ENCODE measurements at regions not wholly inside any gene's neighbourhood (a gene's known extent, or its start where the extent isn't known, plus 50 kb on each side); places are given as distances from the start of the nearest gene placed in this dataset.

GRCh38 chr18:34001376-34001775 lies 223.3 kb downstream of the NOL4 start:
- no peak overlapping the region for H3K4me3 ChIP-seq
- H4K20me1 ChIP-seq (ENCODE audit: insufficient read depth, poor library complexity, severe bottlenecking) = no peaks in the 10 kb centered on the region
- no peaks in the 10 kb centered on the region for H3K9me2 ChIP-seq (replicated peaks; ENCODE audit: insufficient read depth)
- H3K27me3 ChIP-seq = no peaks in the 10 kb centered on the region
- H3K79me2 ChIP-seq = no peaks in the 10 kb centered on the region
- no peak overlapping the region for H2AFZ ChIP-seq
- H3K4me1 ChIP-seq (ENCODE audit: insufficient read depth) = no peaks in the 10 kb centered on the region
- no peaks in the 10 kb centered on the region for H3K36me3 ChIP-seq (replicated peaks; ENCODE audit: insufficient read depth, low read depth)
- TF ChIP-seq CTCF (IDR thresholded peaks at IDR 0.05; ENCODE audit: poor library complexity) = no peak
- no peak for TF ChIP-seq EZH2 (IDR thresholded peaks at IDR 0.05; ENCODE audit: borderline replicate concordance)
- no peak for TF ChIP-seq EZH2phosphoT487 (IDR thresholded peaks at IDR 0.05; ENCODE audit: low read depth, severe bottlenecking, unreplicated experiment)
- H3K9me3 ChIP-seq (ENCODE audit: low read depth) = no peaks in the 10 kb centered on the region
- H3K4me2 ChIP-seq = no peak overlapping the region
- 96% methylated on average over 3 of the region's 3 CpGs for WGBS (ENCODE audit: low lambda C conversion rate, missing lambda C conversion rate)
- no peak overlapping the region for H3K27ac ChIP-seq
- DNase-seq (ENCODE audit: low spot score) = no peak

GRCh38 chr18:33987206-33987605 lies 237.5 kb downstream of the NOL4 start:
- Histone ChIP-seq H3K4me2 (no peak overlapping the region), H3K4me3 (no peak overlapping the region), H3K9me3 (ENCODE audit: low read depth) (no peaks in the 10 kb centered on the region), H3K36me3 (replicated peaks; ENCODE audit: insufficient read depth, low read depth) (no peaks in the 10 kb centered on the region), H3K9me2 (replicated peaks; ENCODE audit: insufficient read depth) (no peaks in the 10 kb centered on the region), H3K79me2 (no peaks in the 10 kb centered on the region), H3K4me1 (ENCODE audit: insufficient read depth) (no peaks in the 10 kb centered on the region), H3K27ac (no peak overlapping the region), H4K20me1 (ENCODE audit: insufficient read depth, poor library complexity, severe bottlenecking) (no peaks in the 10 kb centered on the region), H2AFZ (no peak overlapping the region), H3K27me3 (no peaks in the 10 kb centered on the region)
- TF ChIP-seq EZH2phosphoT487 (IDR thresholded peaks at IDR 0.05; ENCODE audit: low read depth, severe bottlenecking, unreplicated experiment) (no peak), EZH2 (IDR thresholded peaks at IDR 0.05; ENCODE audit: borderline replicate concordance) (no peak), CTCF (IDR thresholded peaks at IDR 0.05; ENCODE audit: poor library complexity) (no peak)
- no peak for DNase-seq (ENCODE audit: low spot score)
- WGBS (ENCODE audit: low lambda C conversion rate, missing lambda C conversion rate) = 83% methylated on average over 3 of the region's 3 CpGs

- H3K27me3 ChIP-seq = no peaks in the 10 kb centered on the region
- no peak overlapping the region for H3K4me3 ChIP-seq
- H3K9me3 ChIP-seq (ENCODE audit: low read depth) = no peaks in the 10 kb centered on the region
- H3K36me3 ChIP-seq (replicated peaks; ENCODE audit: insufficient read depth, low read depth) = no peaks in the 10 kb centered on the region
- no peak overlapping the region for H3K4me2 ChIP-seq
- H3K27ac ChIP-seq = no peak overlapping the region
- H3K79me2 ChIP-seq = no peaks in the 10 kb centered on the region
- 80% methylated on average over 2 of the region's 2 CpGs for WGBS (ENCODE audit: low lambda C conversion rate, missing lambda C conversion rate)
- no peak for DNase-seq (ENCODE audit: low spot score)
- no peaks in the 10 kb centered on the region for H4K20me1 ChIP-seq (ENCODE audit: insufficient read depth, poor library complexity, severe bottlenecking)
- no peaks in the 10 kb centered on the region for H3K4me1 ChIP-seq (ENCODE audit: insufficient read depth)
- TF ChIP-seq EZH2phosphoT487 (IDR thresholded peaks at IDR 0.05; ENCODE audit: low read depth, severe bottlenecking, unreplicated experiment) (no peak), CTCF (IDR thresholded peaks at IDR 0.05; ENCODE audit: poor library complexity) (no peak), EZH2 (IDR thresholded peaks at IDR 0.05; ENCODE audit: borderline replicate concordance) (no peak)
- H2AFZ ChIP-seq = no peak overlapping the region
- no peaks in the 10 kb centered on the region for H3K9me2 ChIP-seq (replicated peaks; ENCODE audit: insufficient read depth)
These were observed 241.6 kb downstream of the NOL4 start for GRCh38 chr18:33983126-33983525.

- Histone ChIP-seq H3K9me2 (replicated peaks; ENCODE audit: insufficient read depth) (no peaks in the 10 kb centered on the region), H3K36me3 (replicated peaks; ENCODE audit: insufficient read depth, low read depth) (no peaks in the 10 kb centered on the region), H3K4me3 (no peak overlapping the region), H3K4me2 (no peak overlapping the region), H3K79me2 (no peaks in the 10 kb centered on the region), H2AFZ (no peak overlapping the region), H3K9me3 (ENCODE audit: low read depth) (no peaks in the 10 kb centered on the region), H4K20me1 (ENCODE audit: insufficient read depth, poor library complexity, severe bottlenecking) (no peaks in the 10 kb centered on the region), H3K4me1 (ENCODE audit: insufficient read depth) (no peaks in the 10 kb centered on the region), H3K27me3 (no peaks in the 10 kb centered on the region), H3K27ac (no peak overlapping the region)
- DNase-seq (ENCODE audit: low spot score) = peak; percentile 4
- TF ChIP-seq EZH2phosphoT487 (IDR thresholded peaks at IDR 0.05; ENCODE audit: low read depth, severe bottlenecking, unreplicated experiment) = no peak
- TF ChIP-seq CTCF (IDR thresholded peaks at IDR 0.05; ENCODE audit: poor library complexity) = no peak
- no peak for TF ChIP-seq EZH2 (IDR thresholded peaks at IDR 0.05; ENCODE audit: borderline replicate concordance)
These were observed 264.3 kb downstream of the NOL4 start for GRCh38 chr18:33960417-33960816.

All from hepatocyte (in vitro differentiated cells).